ENCODE measurements at regions not wholly inside any gene's neighbourhood (a gene's known extent, or its start where the extent isn't known, plus 50 kb on each side); places are given as distances from the start of the nearest gene placed in this dataset.

GRCh38 chr6:6844530-6844929 is 256.0 kb downstream of the LY86 start:
- DNase-seq, result no peak

- DNase-seq, result no peak
These were observed 257.1 kb downstream of the LY86 start for GRCh38 chr6:6845603-6846002.

- DNase-seq, result no peak
These were observed 259.1 kb downstream of the LY86 start for GRCh38 chr6:6847591-6847990.

- DNase-seq, result peak; percentile 95
These were observed 256.5 kb upstream of the RREB1 start for GRCh38 chr6:6851059-6851948.

DNA sequence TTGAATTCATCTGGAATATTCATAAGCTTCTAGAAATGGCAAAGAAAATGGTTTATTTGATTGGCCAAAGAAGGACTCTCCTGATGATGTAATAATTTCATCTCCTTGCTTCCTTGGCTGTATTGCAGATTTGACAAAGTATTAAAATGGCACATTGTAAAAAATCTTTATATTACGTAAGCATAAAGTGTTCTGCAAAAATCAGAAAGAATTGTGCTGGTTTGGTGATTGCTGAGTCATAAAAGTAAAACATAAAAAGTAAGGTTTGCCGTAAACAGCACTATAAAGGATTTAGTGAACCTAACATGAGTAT is 255.9 kb upstream of the RREB1 start:
- DNase-seq, result no peak

- DNase-seq, result peak; percentile 26
These were observed 250.9 kb upstream of the RREB1 start for GRCh38 chr6:6856538-6857523.

DNA sequence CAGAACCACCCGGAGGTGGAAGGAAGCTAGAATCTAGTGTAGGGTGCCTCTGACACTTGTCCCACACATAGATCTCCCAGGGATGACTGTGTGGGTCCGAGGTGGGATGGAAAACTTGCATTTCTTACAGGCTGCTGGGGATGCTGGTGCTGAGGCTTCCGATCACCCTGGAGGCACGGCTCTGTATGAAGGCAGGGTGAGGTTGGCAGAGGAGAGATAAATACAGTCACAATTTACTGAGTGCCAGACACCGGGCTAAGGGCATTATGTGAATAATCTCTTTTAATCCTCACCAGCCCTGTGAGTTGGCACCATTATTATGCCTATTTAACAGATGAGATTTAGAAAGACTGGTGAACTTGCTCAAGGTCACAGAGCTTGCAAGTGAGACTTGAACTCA is 250.2 kb upstream of the RREB1 start:
- DNase-seq, result no peak

DNA sequence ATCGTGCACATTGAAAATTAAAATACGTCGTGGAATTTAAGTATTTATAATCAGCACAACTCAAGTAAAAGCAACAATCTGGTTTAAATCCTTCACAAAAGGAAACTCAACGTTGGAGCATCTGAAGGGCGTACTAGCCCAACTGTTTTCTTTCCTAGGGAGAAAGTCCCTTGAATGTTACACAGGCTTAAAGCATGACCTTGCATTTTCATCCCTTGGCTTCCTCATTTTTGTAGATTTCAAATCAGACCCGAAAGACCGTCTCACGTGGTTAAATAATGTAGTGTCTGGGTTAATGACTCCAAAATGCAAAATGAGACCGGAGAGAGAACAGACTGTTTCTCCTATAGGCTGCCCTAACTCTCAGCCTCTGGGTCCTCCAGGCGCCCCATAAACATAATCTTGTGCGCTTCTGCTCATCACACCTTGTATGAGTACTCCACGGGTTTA is 249.2 kb upstream of the RREB1 start:
- DNase-seq, result no peak

- DNase-seq, result no peak
These were observed 248.7 kb upstream of the RREB1 start for GRCh38 chr6:6859105-6859504.

GRCh38 chr6:6859722-6860121 is 248.0 kb upstream of the RREB1 start:
- DNase-seq, result no peak

DNA sequence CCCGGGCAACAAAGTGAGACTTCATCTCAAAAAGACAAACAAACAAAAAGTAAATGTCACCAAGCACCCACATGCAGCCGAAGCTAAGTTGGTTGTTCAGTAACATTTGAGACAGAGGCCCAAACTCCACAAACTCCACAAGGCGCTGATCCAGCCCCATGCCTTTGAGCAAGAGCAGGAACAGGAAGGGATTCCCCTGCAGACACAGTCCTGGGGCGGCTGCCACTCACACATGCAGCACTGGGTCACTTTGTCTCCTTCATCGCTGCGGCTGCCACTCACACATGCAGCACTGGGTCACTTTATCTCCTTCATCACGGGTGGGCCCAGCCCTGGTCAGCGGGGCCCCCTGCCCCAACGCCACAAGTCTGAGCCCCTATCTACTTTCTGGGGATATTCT is 246.9 kb upstream of the RREB1 start:
- DNase-seq, result no peak

GRCh38 chr6:6861351-6861894 is 246.3 kb upstream of the RREB1 start:
- DNase-seq, result no peak

DNA sequence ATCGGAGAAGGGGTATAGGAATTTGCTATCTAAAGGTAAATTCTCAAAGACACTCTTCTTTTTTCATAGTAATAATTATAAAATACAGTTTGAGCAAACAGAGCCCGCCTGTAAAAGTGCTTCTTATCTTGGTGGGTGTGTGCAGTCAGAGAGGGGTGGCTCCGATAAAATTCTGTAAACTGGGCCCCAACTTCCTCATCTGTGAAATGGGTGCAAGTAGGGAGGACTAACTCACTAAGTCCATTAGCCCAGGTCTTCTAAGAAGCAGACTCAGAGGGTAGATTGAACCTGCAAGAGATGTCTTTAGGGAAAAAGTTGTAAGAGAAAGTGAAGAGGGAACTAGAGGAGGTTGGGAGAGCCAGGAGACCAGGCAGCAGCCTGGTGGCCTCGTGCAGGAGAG is 245.8 kb upstream of the RREB1 start:
- DNase-seq, result no peak

DNA sequence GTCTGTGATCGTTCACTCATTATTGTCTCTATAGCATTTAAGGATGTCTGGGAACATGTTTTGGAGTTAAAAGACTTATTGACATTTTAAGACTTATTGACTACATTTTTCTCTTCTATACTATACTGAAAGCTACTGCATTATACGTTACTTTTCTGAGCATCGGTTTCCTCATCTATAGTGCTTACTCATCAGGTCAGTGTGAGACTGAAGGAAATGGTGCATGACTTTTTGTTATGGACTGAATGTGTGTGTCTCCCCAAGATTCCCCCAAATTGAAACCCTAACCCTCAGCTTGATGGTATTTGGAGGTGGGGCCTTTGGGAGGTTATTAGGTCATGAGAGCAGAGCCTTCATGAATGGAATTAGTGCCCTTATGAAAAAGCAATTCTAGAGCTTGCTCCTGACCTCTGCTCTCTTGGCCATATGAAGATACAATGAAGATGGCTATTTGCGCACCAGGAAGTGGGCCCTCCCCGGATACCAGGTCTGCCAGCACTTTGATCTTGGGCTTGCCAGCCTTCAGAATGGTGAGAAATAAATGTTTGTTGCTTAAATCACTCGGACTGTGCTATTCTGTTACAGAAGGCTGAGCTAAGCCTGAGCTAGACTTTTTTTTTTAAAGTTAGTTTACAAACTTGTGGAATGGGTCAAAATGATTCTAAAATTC is 243.7 kb upstream of the RREB1 start:
- no peak for DNase-seq

GRCh38 chr6:6865611-6866010 is 242.2 kb upstream of the RREB1 start:
- no peak for DNase-seq

DNA sequence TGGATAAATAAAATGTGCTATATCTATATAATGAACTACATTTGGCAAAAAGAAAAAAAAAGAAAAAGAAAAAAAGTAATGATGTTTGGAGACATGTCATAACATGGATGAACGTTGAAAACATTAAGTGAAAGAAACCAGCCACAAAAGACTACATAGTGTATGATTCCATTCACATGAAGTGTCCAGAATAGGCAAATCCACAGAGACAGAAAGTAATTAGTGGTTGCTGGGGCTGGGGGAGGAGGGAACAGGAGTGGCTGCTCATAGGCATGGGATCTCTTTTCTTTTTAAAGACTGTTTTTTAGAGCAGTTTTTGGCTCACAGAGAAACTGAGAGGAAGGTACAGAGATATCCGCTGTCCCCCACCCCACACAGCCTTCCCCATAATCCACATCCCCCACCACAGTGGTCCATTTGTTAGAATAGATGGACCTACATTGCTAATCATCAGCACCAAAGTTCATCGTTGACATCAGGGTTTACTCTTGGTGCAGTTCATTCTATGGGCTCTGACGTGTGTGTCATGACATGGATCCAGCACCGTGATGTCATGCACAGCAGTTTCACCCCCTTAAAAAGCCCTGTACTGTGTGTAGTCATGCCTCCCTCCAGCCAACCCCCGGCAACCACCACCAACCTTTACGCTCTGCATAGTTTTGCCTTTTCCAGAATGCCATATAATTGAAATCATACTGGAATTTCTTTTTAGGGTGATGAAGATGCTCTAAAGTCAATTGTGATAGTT is 240.9 kb upstream of the RREB1 start:
- DNase-seq, result peak; percentile 53

DNA sequence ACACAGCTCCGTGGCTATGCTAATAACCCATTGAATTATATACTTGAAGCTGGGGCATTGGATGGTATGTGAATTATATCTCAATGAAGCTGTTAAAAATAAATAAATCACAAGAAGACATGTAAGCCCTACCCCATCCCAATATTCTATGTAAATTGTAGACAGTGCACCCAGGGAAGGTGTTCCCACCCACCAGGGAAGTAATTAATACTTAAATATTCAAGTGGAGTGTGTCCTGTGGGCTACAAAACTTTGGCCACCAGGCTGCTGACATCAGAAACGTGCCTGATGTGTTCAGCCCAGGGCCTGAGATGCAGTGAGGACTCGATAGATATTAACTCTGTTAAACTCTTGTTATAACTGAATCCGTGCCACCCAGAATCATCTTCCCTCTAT is 240.4 kb upstream of the RREB1 start:
- no peak for DNase-seq

DNA sequence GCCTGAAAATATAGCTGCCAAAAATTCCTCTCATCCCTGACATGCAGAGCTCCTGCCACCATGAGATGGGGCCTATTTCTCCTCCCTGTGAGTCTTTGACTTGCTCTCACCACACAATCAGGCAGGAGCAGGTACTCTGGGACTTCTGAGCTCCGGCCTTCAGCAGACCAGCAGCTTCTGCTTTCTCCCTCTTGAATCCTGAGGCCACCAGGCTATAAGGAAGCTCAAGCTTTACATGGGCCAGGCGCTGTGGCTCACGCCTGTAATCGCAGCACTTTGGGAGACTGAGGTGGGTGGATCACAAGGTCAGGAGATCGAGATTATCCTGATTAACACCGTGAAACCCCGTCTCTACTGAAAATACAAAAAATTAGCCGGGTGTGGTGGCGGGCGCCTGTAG is 238.7 kb upstream of the RREB1 start:
- no peak for DNase-seq

- DNase-seq, result no peak
These were observed 236.8 kb upstream of the RREB1 start for GRCh38 chr6:6870921-6871320.

DNA sequence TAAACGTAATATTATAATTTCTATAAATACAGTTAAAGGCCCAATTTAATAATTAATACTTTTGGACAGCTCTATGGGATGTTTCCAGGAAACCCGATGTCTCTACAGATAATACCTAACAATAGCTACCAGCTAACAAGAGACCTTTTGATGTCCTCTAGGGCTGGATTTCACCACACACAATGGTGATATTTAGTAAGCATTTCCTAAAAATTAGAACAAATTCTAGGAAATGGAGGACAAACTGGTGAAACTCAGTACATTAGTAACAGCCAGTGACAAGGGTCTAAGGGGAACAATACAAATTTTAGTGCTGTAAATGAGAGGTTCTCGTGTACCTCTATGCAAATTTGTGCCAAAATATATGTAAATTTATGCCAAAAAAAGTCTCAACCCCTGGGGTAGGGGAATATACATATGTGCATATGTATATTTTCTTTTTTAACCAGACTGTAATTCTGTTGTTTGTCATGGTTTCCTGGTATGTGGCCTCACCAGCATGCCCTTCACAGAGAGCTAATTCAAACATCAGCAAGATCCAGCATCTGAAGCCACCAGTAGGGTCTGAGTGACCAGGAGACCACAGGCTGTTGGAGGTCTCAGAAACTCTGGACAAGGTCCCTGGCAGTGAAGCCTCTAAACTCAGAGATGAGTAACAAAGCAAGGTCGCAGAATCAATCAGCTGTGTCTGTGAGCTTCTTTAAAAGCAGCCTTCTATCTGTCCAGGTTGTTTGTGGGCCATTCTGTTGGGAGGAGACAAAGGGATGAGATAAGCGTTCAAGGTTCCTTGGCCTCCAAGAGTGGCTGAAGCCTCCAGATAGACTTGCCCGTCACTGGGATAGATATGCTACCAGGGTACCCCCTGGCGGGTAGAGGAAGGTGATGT is 235.1 kb upstream of the RREB1 start:
- DNase-seq, result no peak

GRCh38 chr6:6873778-6874177 is 234.0 kb upstream of the RREB1 start:
- DNase-seq, result no peak

Measured in fibroblast of skin of right quadriceps (primary cell).